ENCODE measurements at regions not wholly inside any gene's neighbourhood (a gene's known extent, or its start where the extent isn't known, plus 50 kb on each side); places are given as distances from the start of the nearest gene placed in this dataset.

DNA sequence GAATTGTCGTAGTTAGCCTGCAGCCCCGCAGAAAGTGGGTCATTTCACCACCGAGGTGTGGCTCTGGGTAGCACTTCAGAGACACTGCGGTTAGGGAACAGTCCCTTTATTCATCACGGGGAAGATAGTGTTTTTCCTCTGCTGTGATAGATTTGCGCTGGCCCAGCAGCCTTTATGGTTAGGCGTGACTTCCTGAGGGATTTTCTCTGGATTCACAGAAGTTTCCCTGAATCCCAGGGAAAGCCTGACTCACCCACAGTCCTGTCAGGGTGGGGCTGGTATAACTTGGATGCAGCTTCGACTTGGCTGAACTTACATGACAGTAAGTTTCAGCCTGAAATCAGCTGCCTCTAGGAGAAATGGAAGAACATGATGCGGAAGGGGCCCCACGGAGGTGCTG, 196.3 kb upstream of the HHIP start:
- TF ChIP-seq, protein P1, sequence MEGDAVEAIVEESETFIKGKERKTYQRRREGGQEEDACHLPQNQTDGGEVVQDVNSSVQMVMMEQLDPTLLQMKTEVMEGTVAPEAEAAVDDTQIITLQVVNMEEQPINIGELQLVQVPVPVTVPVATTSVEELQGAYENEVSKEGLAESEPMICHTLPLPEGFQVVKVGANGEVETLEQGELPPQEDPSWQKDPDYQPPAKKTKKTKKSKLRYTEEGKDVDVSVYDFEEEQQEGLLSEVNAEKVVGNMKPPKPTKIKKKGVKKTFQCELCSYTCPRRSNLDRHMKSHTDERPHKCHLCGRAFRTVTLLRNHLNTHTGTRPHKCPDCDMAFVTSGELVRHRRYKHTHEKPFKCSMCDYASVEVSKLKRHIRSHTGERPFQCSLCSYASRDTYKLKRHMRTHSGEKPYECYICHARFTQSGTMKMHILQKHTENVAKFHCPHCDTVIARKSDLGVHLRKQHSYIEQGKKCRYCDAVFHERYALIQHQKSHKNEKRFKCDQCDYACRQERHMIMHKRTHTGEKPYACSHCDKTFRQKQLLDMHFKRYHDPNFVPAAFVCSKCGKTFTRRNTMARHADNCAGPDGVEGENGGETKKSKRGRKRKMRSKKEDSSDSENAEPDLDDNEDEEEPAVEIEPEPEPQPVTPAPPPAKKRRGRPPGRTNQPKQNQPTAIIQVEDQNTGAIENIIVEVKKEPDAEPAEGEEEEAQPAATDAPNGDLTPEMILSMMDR (IDR thresholded peaks at IDR 0.05), result no peak
- TF ChIP-seq POLR2A (IDR thresholded peaks at IDR 0.05), result no peak

Data from body of pancreas (tissue), 4 donors.